Esophagus squamous epithelium (tissue), 4 donors: ENCODE measurements at regions not wholly inside any gene's neighbourhood (a gene's known extent, or its start where the extent isn't known, plus 50 kb on each side); places are given as distances from the start of the nearest gene placed in this dataset.

ENCODE experiments used
- CTCF ChIP-seq, 6 experiments: fragments of 450-650 bp in 4 of 6; fragments of 200-600 bp in 2 of 6; sonication (generic) in 2 of 6; IDR thresholded peaks; one replicate each; pipeline ENCODE4 v1.5.1; 2016 to 2019; ENCODE audit warnings: antibody characterized with exemption in 6 of 6, mild to moderate bottlenecking in 4 of 6, moderate library complexity in 4 of 6
- POLR2A ChIP-seq, 4 donors: fragments of 450-650 bp; IDR thresholded peaks; one replicate each; pipeline ENCODE4 v1.6.1; 2017; ENCODE audit warnings: antibody characterized with exemption in 4 of 4, mild to moderate bottlenecking in 4 of 4, moderate library complexity in 3 of 4

- no peak for TF ChIP-seq CTCF (IDR thresholded peaks at IDR 0.05)
- no peak for TF ChIP-seq POLR2A (IDR thresholded peaks at IDR 0.05)
Observed at GRCh38 chr12:74204236-74204635, 333.4 kb upstream of the ATXN7L3B start.
